A549 (cell line): ENCODE measurements at regions not wholly inside any gene's neighbourhood (a gene's known extent, or its start where the extent isn't known, plus 50 kb on each side); places are given as distances from the start of the nearest gene placed in this dataset.

Experiments
- ATAC-seq, 2 experiments: fragments of 200-7000 bp in 1 of 2; fragments of >200 bp in 1 of 2; cut with Nextera tagmentation in 1 of 2; cut with Tn5 transposase in 1 of 2; 3 replicates each; pipeline versions ENCODE4 v1.8.0 to v1.9.1; 2018 to 2020; ENCODE audit warnings: mild to moderate bottlenecking in 1 of 2, moderate library complexity in 1 of 2
- CTCF ChIA-PET: fragments of 300-600 bp; sonication (Branson Sonifier 250); formaldehyde crosslinking; extraction: SDS; loops from one replicate; lab custom pipeline; 2021; ENCODE audit warnings: antibody characterized with exemption, inconsistent platforms; lab: Yijun Ruan, JAX
- POLR2A ChIA-PET: fragments of 350-600 bp; formaldehyde crosslinking; extraction: SDS; loops from one replicate; lab custom pipeline; 2021; ENCODE audit warnings: antibody characterized with exemption, inconsistent platforms; lab: Yijun Ruan, JAX
- DNase-seq, 2 experiments: peaks; one replicate each; pipeline versions ENCODE4 v3.0.0 to v3.0.0-alpha.2; 2011 to 2016; ENCODE audit warnings: low read depth in 1 of 2, low spot score in 1 of 2
- FAIRE-seq: peaks from 2 replicates; lab custom pipeline; 2011; peaks lifted over from hg19 to GRCh38; lab: Jason Lieb, UNC
- H3K27ac ChIP-seq, 2 experiments: fragments of >200 bp; sonication (Bioruptor Twin); formaldehyde crosslinking; 3 replicates each; pipeline ENCODE4 v1.5.1; 2016 to 2017
- H3K4me1 ChIP-seq: fragments of >200 bp; sonication (Bioruptor Twin); formaldehyde crosslinking; 3 replicates; pipeline ENCODE4 v1.6.1; 2016
- H3K4me2 ChIP-seq: fragments of >200 bp; sonication (Bioruptor Twin); formaldehyde crosslinking; 3 replicates; pipeline ENCODE4 v1.6.1; 2016
- H3K4me3 ChIP-seq: fragments of >200 bp; sonication (Bioruptor Twin); formaldehyde crosslinking; 3 replicates; pipeline ENCODE4 v1.5.1; 2016
- H3K9me3 ChIP-seq: fragments of >200 bp; sonication (Bioruptor Twin); formaldehyde crosslinking; 3 replicates; pipeline ENCODE4 v1.6.1; 2016
- CBX2 ChIP-seq: fragments of 200-600 bp; sonication (generic); IDR thresholded peaks from 2 replicates; pipeline ENCODE4 v1.6.1; 2016; ENCODE audit warnings: low read depth, mild to moderate bottlenecking, borderline replicate concordance
- CBX8 ChIP-seq: fragments of 200-600 bp; sonication (generic); IDR thresholded peaks from 2 replicates; pipeline ENCODE4 v1.6.1; 2016
- CEBPB ChIP-seq, 2 experiments: fragments of >200 bp in 1 of 2; sonication (Bioruptor Twin) in 1 of 2; formaldehyde crosslinking in 1 of 2; IDR thresholded peaks; 2 replicates each; pipeline ENCODE4 v1.6.1; 2012 to 2016
- CHD4 ChIP-seq: fragments of 200-600 bp; sonication (generic); IDR thresholded peaks from 2 replicates; pipeline ENCODE4 v1.6.1; 2016; ENCODE audit warnings: antibody characterized with exemption, mild to moderate bottlenecking, borderline replicate concordance
- EP300 ChIP-seq, 2 experiments: fragments of >200 bp; sonication (Bioruptor Twin); formaldehyde crosslinking; IDR thresholded peaks; 2 replicates in 1 of 2; 3 replicates in 1 of 2; pipeline ENCODE4 v1.6.1; 2016 to 2017
- ESRRA ChIP-seq: fragments of 150-350 bp; IDR thresholded peaks from 2 replicates; pipeline ENCODE4 v1.6.1; 2014; ENCODE audit warnings: mild to moderate bottlenecking, low read length, borderline replicate concordance
- FOSB ChIP-seq: fragments of 250-450 bp; sonication (Bioruptor Pico); IDR thresholded peaks from 2 replicates; pipeline ENCODE4 v1.5.0; 2020; ENCODE audit warnings: mild to moderate bottlenecking, moderate library complexity
- FOSL2 ChIP-seq, 2 experiments: fragments of 450-650 bp in 1 of 2; fragments of >200 bp in 1 of 2; sonication (Bioruptor Twin) in 1 of 2; formaldehyde crosslinking; IDR thresholded peaks; 2 replicates each; pipeline versions ENCODE4 v1.5.0 to v1.6.1; 2016 to 2020; ENCODE audit warnings: mild to moderate bottlenecking in 1 of 2, moderate library complexity in 1 of 2
- GATA3 ChIP-seq: IDR thresholded peaks from 2 replicates; pipeline ENCODE4 v1.6.1; 2012; ENCODE audit warnings: borderline replicate concordance
- HDAC2 ChIP-seq: fragments of 200-600 bp; sonication (generic); IDR thresholded peaks from 2 replicates; pipeline ENCODE4 v1.6.1; 2016
- MAFK ChIP-seq: fragments of 450-650 bp; IDR thresholded peaks from 2 replicates; pipeline ENCODE4 v1.6.1; 2014; ENCODE audit not compliant: partially characterized antibody
- MAZ ChIP-seq: fragments of 150-350 bp; IDR thresholded peaks from 2 replicates; pipeline ENCODE4 v1.6.1; 2014; ENCODE audit warnings: antibody characterized with exemption, low read depth, low read length, borderline replicate concordance
- MYC ChIP-seq: IDR thresholded peaks from 2 replicates; pipeline ENCODE4 v1.6.1; 2012; ENCODE audit warnings: mild to moderate bottlenecking, inconsistent platforms, low read length, improper control_type of control experiment, borderline replicate concordance
- NR3C1 ChIP-seq: fragments of >200 bp; sonication (Bioruptor Twin); formaldehyde crosslinking; IDR thresholded peaks from 3 replicates; pipeline ENCODE4 v1.6.1; 2017
- POLR2A ChIP-seq: IDR thresholded peaks from 2 replicates; pipeline ENCODE4 v1.6.1; 2012; ENCODE audit warnings: mild to moderate bottlenecking, low read length
- RARB ChIP-seq: fragments of 250-450 bp; sonication (Bioruptor Pico); IDR thresholded peaks from 2 replicates; pipeline ENCODE4 v1.8.0; 2021; ENCODE audit warnings: mild to moderate bottlenecking, moderate library complexity
- RNF2 ChIP-seq: fragments of 200-600 bp; sonication (generic); IDR thresholded peaks from 2 replicates; pipeline ENCODE4 v1.6.1; 2016; ENCODE audit warnings: low read depth, mild to moderate bottlenecking, antibody characterized with exemption, moderate library complexity, borderline replicate concordance
- SMC3 ChIP-seq: fragments of >200 bp; sonication (Bioruptor Twin); formaldehyde crosslinking; IDR thresholded peaks from 3 replicates; pipeline ENCODE4 v1.6.1; 2018; ENCODE audit warnings: inconsistent platforms
- SREBF2 ChIP-seq: fragments of 450-650 bp; IDR thresholded peaks from 2 replicates; pipeline ENCODE4 v1.6.1; 2014; ENCODE audit warnings: mild to moderate bottlenecking, moderate library complexity
- TFCP2L1 ChIP-seq: fragments of 250-450 bp; sonication (Bioruptor Pico); IDR thresholded peaks from 2 replicates; pipeline ENCODE4 v1.5.0; 2021; ENCODE audit warnings: mild to moderate bottlenecking
- ZC3H11A ChIP-seq: fragments of 450-650 bp; IDR thresholded peaks from 2 replicates; pipeline ENCODE4 v1.6.1; 2014; ENCODE audit warnings: antibody characterized with exemption, mild to moderate bottlenecking
- ZNF302 ChIP-seq: fragments of 250-450 bp; sonication (Bioruptor Pico); IDR thresholded peaks from 2 replicates; pipeline ENCODE4 v1.9.0; 2021; ENCODE audit warnings: inconsistent platforms, mild to moderate bottlenecking, moderate library complexity
- WGBS: methylation state at CpG from one replicate; pipeline ENCODE4 v1.1.6; 2017; ENCODE audit errors: missing lambda C conversion rate; 5-methylcytosine and 5-hydroxymethylcytosine counted together
- TF ChIP-seq, protein P1 (sequence below): IDR thresholded peaks from 2 replicates; pipeline ENCODE4 v1.6.1; 2012
- TF ChIP-seq, protein P2 (sequence below): fragments of >200 bp; sonication (Bioruptor Twin); formaldehyde crosslinking; IDR thresholded peaks from 3 replicates; pipeline ENCODE4 v1.6.1; 2016
- TF ChIP-seq, protein P3 (sequence below): fragments of 450-650 bp; IDR thresholded peaks from 2 replicates; pipeline ENCODE4 v1.6.1; 2014; ENCODE audit warnings: antibody characterized with exemption
- TF ChIP-seq, protein P4 (sequence below): fragments of 150-350 bp; IDR thresholded peaks from 2 replicates; pipeline ENCODE4 v1.6.1; 2014; ENCODE audit warnings: low read depth, mild to moderate bottlenecking, low read length

DNA sequence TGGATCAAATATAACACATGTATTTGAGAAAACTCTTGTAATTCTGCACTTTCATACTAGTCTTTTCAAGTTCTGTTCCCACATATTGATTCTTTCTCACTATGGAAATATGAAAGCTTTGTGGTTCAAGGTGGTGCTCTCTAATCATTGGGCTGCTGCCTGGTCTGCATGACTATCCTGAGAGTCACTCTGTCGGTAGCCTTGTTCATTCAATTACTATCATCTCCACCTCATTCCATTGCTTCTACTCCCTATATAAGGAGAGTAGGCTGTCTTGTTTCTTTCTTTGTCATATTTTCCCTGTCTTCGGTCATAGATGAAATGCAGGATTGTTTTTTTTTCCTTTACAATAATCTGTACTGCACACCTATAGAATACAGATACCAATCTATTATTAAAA, 341.4 kb upstream of the ACTBL2 start:
- H3K4me1 ChIP-seq: peaks cover 10% of the 10 kb centered on the region; the same call in 2 of the 3 replicates
- WGBS: 32% methylated on average over 2 of the region's 2 CpGs
- DNase-seq (peak in 1 of 2 experiments; percentile 31), FAIRE-seq (peak; percentile 28), ATAC-seq (peak in 1 of 2 experiments; percentile 48; a peak in 1 of 6 replicates)
- no peak for TF ChIP-seq RARB
- TF ChIP-seq RNF2: no peak
- TF ChIP-seq, protein P1, sequence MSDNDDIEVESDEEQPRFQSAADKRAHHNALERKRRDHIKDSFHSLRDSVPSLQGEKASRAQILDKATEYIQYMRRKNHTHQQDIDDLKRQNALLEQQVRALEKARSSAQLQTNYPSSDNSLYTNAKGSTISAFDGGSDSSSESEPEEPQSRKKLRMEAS: no peak
- H3K27ac ChIP-seq: peak overlapping the region in 1 of 2 experiments; percentile 52; a peak in 3 of 6 replicates
- no peak overlapping the region for H3K4me2 ChIP-seq
- H3K9me3 ChIP-seq: peaks cover 19% of the 10 kb centered on the region
- no peak overlapping the region for H3K4me3 ChIP-seq
- ChIA-PET CTCF (interaction anchor here (0.7 kb wide), 1 partner anchor 325 kb away, joined by 3 read pairs; no protein-coding TSS in a partner anchor), POLR2A (no interaction called here)

DNA sequence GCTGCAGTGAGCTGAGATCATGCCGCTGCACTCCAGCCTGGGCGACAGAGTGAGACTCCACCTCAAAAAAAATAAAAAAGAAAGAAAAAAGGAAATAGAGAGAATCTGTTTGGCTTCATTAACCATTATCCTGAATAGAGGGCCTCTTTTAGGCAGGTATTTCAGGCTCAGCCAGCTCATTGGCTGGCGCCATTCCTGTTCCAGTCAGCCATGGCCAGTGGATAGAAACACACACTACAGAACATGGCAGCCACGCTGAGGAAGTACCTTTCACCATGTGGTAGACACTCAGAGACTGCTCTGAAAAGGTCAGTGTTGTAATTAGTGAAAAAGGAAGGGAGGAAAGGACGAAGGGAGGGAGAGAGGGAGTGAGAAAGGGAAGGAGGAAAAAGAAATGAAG, 340.0 kb upstream of the ACTBL2 start:
- DNase-seq: no peak
- no peak for ATAC-seq
- no peak for TF ChIP-seq RNF2
- no peak for TF ChIP-seq ZNF302 (CRISPR knock-in tag)
- no peak for TF ChIP-seq CBX2
- no peak for TF ChIP-seq FOSL2 (IDR thresholded peaks at IDR 0.05)
- TF ChIP-seq FOSL2 (CRISPR knock-in tag; IDR thresholded peaks at IDR 0.05): no peak
- no peak for TF ChIP-seq ZC3H11A
- no peak for TF ChIP-seq MAFK
- TF ChIP-seq FOSB: no peak
- no peak for TF ChIP-seq SMC3
- TF ChIP-seq, protein P2, sequence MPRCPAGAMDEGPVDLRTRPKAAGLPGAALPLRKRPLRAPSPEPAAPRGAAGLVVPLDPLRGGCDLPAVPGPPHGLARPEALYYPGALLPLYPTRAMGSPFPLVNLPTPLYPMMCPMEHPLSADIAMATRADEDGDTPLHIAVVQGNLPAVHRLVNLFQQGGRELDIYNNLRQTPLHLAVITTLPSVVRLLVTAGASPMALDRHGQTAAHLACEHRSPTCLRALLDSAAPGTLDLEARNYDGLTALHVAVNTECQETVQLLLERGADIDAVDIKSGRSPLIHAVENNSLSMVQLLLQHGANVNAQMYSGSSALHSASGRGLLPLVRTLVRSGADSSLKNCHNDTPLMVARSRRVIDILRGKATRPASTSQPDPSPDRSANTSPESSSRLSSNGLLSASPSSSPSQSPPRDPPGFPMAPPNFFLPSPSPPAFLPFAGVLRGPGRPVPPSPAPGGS: no peak
- TF ChIP-seq, protein P3, sequence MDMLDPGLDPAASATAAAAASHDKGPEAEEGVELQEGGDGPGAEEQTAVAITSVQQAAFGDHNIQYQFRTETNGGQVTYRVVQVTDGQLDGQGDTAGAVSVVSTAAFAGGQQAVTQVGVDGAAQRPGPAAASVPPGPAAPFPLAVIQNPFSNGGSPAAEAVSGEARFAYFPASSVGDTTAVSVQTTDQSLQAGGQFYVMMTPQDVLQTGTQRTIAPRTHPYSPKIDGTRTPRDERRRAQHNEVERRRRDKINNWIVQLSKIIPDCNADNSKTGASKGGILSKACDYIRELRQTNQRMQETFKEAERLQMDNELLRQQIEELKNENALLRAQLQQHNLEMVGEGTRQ: no peak
- no peak for TF ChIP-seq MAZ
- no peak for TF ChIP-seq ESRRA
- TF ChIP-seq, protein P4, sequence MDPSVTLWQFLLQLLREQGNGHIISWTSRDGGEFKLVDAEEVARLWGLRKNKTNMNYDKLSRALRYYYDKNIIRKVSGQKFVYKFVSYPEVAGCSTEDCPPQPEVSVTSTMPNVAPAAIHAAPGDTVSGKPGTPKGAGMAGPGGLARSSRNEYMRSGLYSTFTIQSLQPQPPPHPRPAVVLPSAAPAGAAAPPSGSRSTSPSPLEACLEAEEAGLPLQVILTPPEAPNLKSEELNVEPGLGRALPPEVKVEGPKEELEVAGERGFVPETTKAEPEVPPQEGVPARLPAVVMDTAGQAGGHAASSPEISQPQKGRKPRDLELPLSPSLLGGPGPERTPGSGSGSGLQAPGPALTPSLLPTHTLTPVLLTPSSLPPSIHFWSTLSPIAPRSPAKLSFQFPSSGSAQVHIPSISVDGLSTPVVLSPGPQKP: no peak
- TF ChIP-seq, protein P1: no peak
- TF ChIP-seq GATA3: no peak
- no peak for TF ChIP-seq POLR2A
- no peak for TF ChIP-seq TFCP2L1 (CRISPR knock-in tag)
- no peak for TF ChIP-seq EP300 (IDR thresholded peaks at IDR 0.05)
- TF ChIP-seq CEBPB (IDR thresholded peaks at IDR 0.05): no peak
- peaks cover 19% of the 10 kb centered on the region for H3K9me3 ChIP-seq
- peaks cover 10% of the 10 kb centered on the region; the same call in 2 of the 3 replicates for H3K4me1 ChIP-seq
- POLR2A ChIA-PET: no interaction called here
- CTCF ChIA-PET: interaction anchor here (1.0 kb wide), 1 partner anchor 324 kb away, joined by 5 read pairs; no protein-coding TSS in a partner anchor
- FAIRE-seq: no peak
- H3K27ac ChIP-seq: peak overlapping the region in 1 of 2 experiments; percentile 67; a peak in 2 of 6 replicates
- H3K4me3 ChIP-seq: no peak overlapping the region
- H3K4me2 ChIP-seq: no peak overlapping the region
- WGBS: 88% methylated on average over 5 of the region's 5 CpGs

DNA sequence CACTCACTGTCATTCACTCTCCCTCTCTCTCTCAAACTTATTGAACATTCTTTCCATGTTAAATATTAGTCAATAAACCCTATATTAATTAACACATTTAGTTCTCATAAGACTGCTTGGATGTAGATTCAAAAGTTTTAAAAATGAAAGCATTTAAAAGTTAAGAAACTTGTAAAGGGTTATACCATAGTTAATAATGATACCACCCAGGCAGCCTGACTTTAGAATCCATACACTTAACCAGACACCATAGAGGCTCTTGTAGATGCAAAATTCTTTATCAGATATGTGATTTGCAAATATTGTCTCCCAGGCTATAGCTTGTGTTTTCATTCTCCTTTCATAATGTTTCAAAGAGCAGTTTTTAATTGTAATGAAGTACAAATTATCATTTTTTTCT, 335.8 kb upstream of the ACTBL2 start:
- CTCF ChIA-PET: interaction anchor here (1.8 to 3.4 kb wide), 2 partner anchors 17 to 39 kb away, joined by 6 to 11 read pairs; no protein-coding TSS in a partner anchor
- Histone ChIP-seq H3K9me3 (peaks cover 19% of the 10 kb centered on the region), H3K4me1 (peaks cover 20% of the 10 kb centered on the region), H3K27ac (no peak overlapping the region), H3K4me3 (no peak overlapping the region), H3K4me2 (no peak overlapping the region)
- POLR2A ChIA-PET: no interaction called here
- no peak for FAIRE-seq
- TF ChIP-seq MYC (no peak), HDAC2 (no peak), CBX8 (no peak), CHD4 (no peak), ZNF302 (CRISPR knock-in tag) (no peak), NR3C1 (no peak), ESRRA (no peak), SREBF2 (no peak)
- ATAC-seq: no peak
- no peak for DNase-seq
